NCI-H748 (cell line): ENCODE measurements at regions not wholly inside any gene's neighbourhood (a gene's known extent, or its start where the extent isn't known, plus 50 kb on each side); places are given as distances from the start of the nearest gene placed in this dataset.

Source experiments
- DNase-seq: peaks from one replicate; lab custom pipeline; 2025; ENCODE audit not compliant: unreplicated experiment; lab: John Stamatoyannopoulos, UW

GRCh38 chr4:58711039-58711438 is 1600.9 kb upstream of the IGFBP7 start:
- DNase-seq: no peak

- DNase-seq: peak; percentile 61
Observed at GRCh38 chr4:58688568-58688967, 1578.4 kb upstream of the IGFBP7 start.

GRCh38 chr4:58679886-58680285 is 1569.7 kb upstream of the IGFBP7 start:
- no peak for DNase-seq

GRCh38 chr4:58679051-58679450 is 1568.9 kb upstream of the IGFBP7 start:
- DNase-seq: no peak

GRCh38 chr4:58669783-58670182 is 1559.6 kb upstream of the IGFBP7 start:
- DNase-seq: no peak

GRCh38 chr4:58665649-58666048 is 1555.5 kb upstream of the IGFBP7 start:
- peak; percentile 23 for DNase-seq

GRCh38 chr4:58658701-58659100 is 1548.5 kb upstream of the IGFBP7 start:
- no peak for DNase-seq

GRCh38 chr4:58653251-58653650 is 1543.1 kb upstream of the IGFBP7 start:
- no peak for DNase-seq

GRCh38 chr4:58649226-58649625 is 1539.0 kb upstream of the IGFBP7 start:
- no peak for DNase-seq

- DNase-seq: no peak
Observed at GRCh38 chr4:58646126-58646525, 1535.9 kb upstream of the IGFBP7 start.

GRCh38 chr4:58644549-58644948 is 1534.4 kb upstream of the IGFBP7 start:
- DNase-seq: no peak

GRCh38 chr4:58636381-58636780 is 1526.2 kb upstream of the IGFBP7 start:
- DNase-seq: no peak

GRCh38 chr4:58617226-58617625 is 1507.0 kb upstream of the IGFBP7 start:
- DNase-seq: no peak

GRCh38 chr4:58611012-58611411 is 1500.8 kb upstream of the IGFBP7 start:
- no peak for DNase-seq

- no peak for DNase-seq
Observed at GRCh38 chr4:58606303-58606702, 1496.1 kb upstream of the IGFBP7 start.

GRCh38 chr4:58603951-58604350 is 1493.8 kb upstream of the IGFBP7 start:
- DNase-seq: no peak

GRCh38 chr4:58602731-58603359 is 1492.7 kb upstream of the IGFBP7 start:
- DNase-seq: peak; percentile 46

- no peak for DNase-seq
Observed at GRCh38 chr4:58602022-58602421, 1491.8 kb upstream of the IGFBP7 start.

- DNase-seq: no peak
Observed at GRCh38 chr4:58600290-58600689, 1490.1 kb upstream of the IGFBP7 start.

GRCh38 chr4:58590722-58591121 is 1480.5 kb upstream of the IGFBP7 start:
- DNase-seq: no peak

GRCh38 chr4:58587856-58588255 is 1477.7 kb upstream of the IGFBP7 start:
- DNase-seq: no peak

GRCh38 chr4:58566260-58566659 is 1456.1 kb upstream of the IGFBP7 start:
- peak; percentile 2 for DNase-seq

- no peak for DNase-seq
Observed at GRCh38 chr4:58564695-58565475, 1454.7 kb upstream of the IGFBP7 start.
